ENCODE measurements at regions not wholly inside any gene's neighbourhood (a gene's known extent, or its start where the extent isn't known, plus 50 kb on each side); places are given as distances from the start of the nearest gene placed in this dataset.

DNA sequence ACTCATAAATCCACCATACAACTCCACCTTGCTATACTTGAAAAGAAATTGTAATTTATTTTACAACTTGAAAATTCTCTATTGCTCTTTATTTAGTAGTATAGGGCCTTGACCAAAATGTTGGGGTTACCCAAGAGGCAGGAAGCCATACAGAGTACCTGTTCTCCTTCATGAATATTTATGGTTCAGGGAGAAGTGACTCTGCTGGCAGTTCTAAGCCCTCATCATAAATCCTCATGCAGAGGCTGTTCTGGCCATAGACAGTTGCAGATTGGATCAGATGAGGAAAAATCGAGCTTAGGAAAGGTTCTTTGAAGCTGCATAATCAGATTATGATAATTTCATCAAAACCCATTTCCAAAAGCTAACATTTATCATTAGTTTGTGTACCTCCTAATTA, 449.4 kb upstream of the TENM4 start:
- TF ChIP-seq POLR2A (IDR thresholded peaks at IDR 0.05) (no peak), EP300 (IDR thresholded peaks at IDR 0.05) (no peak)
- TF ChIP-seq, protein P1, sequence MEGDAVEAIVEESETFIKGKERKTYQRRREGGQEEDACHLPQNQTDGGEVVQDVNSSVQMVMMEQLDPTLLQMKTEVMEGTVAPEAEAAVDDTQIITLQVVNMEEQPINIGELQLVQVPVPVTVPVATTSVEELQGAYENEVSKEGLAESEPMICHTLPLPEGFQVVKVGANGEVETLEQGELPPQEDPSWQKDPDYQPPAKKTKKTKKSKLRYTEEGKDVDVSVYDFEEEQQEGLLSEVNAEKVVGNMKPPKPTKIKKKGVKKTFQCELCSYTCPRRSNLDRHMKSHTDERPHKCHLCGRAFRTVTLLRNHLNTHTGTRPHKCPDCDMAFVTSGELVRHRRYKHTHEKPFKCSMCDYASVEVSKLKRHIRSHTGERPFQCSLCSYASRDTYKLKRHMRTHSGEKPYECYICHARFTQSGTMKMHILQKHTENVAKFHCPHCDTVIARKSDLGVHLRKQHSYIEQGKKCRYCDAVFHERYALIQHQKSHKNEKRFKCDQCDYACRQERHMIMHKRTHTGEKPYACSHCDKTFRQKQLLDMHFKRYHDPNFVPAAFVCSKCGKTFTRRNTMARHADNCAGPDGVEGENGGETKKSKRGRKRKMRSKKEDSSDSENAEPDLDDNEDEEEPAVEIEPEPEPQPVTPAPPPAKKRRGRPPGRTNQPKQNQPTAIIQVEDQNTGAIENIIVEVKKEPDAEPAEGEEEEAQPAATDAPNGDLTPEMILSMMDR (IDR thresholded peaks at IDR 0.05) = no peak
- no peak for DNase-seq

DNA sequence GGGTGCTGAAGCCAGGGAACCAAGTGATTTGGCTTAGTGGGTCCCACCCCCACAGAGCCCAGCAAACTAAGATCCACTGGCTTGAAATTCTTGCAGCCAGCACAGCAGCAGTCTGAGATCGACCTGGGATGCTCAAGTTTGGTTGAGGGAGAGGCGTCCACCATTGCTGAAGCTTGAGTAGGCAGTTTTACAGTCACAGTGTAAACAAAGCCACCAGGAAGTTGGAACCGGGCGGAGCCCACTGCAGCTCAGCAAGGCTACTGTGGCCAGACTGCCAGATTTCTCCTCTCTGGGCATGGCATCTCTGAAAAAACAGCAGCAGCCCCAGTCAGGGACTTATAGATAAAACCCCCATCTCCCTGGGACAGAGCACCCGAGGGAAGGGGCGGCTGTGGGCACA, 424.1 kb upstream of the TENM4 start:
- Histone ChIP-seq H3K27me3 (no peaks in the 10 kb centered on the region), H3K27ac (no peak overlapping the region), H3K9me3 (no peaks in the 10 kb centered on the region), H3K4me3 (no peak overlapping the region), H3K4me1 (ENCODE audit: insufficient read depth) (no peaks in the 10 kb centered on the region), H3K36me3 (no peaks in the 10 kb centered on the region)
- WGBS, 3 donors = 85 to 94% (median 87%) methylated on average over 6 of the region's 6 CpGs
- no peak for DNase-seq
- TF ChIP-seq EP300 (IDR thresholded peaks at IDR 0.05) = no peak
- no peak for TF ChIP-seq POLR2A (IDR thresholded peaks at IDR 0.05)
- TF ChIP-seq, protein P1 (IDR thresholded peaks at IDR 0.05) = no peak
- intact Hi-C loops (cut with DNase I) = no loop called here

More for the DNA sequence above, 449.4 kb upstream of the TENM4 start:
- H3K4me3 ChIP-seq = no peak overlapping the region
- no peaks in the 10 kb centered on the region for H3K27me3 ChIP-seq
- no peak overlapping the region for H3K27ac ChIP-seq
- H3K36me3 ChIP-seq = no peaks in the 10 kb centered on the region
- intact Hi-C loops (cut with DNase I) = no loop called here
- WGBS, 3 donors = 45 to 56% (median 48%) methylated on average over 1 of the region's 1 CpG
- no peaks in the 10 kb centered on the region for H3K9me3 ChIP-seq
- H3K4me1 ChIP-seq (ENCODE audit: insufficient read depth) = no peaks in the 10 kb centered on the region

- no peak overlapping the region for H3K27ac ChIP-seq
- H3K36me3 ChIP-seq = no peaks in the 10 kb centered on the region
- WGBS, 3 donors = 43 to 64% (median 62%) methylated on average over 3 of the region's 3 CpGs
- no peak for TF ChIP-seq POLR2A (IDR thresholded peaks at IDR 0.05)
- TF ChIP-seq, protein P1 (IDR thresholded peaks at IDR 0.05) = no peak
- TF ChIP-seq EP300 (IDR thresholded peaks at IDR 0.05) = no peak
- intact Hi-C loops (cut with DNase I) = no loop called here
- no peaks in the 10 kb centered on the region for H3K27me3 ChIP-seq
- H3K9me3 ChIP-seq = no peaks in the 10 kb centered on the region
- no peaks in the 10 kb centered on the region for H3K4me1 ChIP-seq (ENCODE audit: insufficient read depth)
- no peak overlapping the region for H3K4me3 ChIP-seq
- DNase-seq = no peak
Measured at GRCh38 chr11:79860336-79860735, 419.5 kb upstream of the TENM4 start.

- TF ChIP-seq, protein P1 (IDR thresholded peaks at IDR 0.05) = no peak
- TF ChIP-seq POLR2A (IDR thresholded peaks at IDR 0.05) = no peak
- no peak for TF ChIP-seq EP300 (IDR thresholded peaks at IDR 0.05)
- intact Hi-C loops (cut with DNase I) = no loop called here
- WGBS, 3 donors = 84 to 92% (median 92%) methylated on average over 10 of the region's 10 CpGs
Measured at GRCh38 chr11:79857377-79858214, 416.8 kb upstream of the TENM4 start.

More at GRCh38 chr11:79857377-79858214, 416.8 kb upstream of the TENM4 start:
- Histone ChIP-seq H3K4me1 (ENCODE audit: insufficient read depth) (peaks cover 1% of the 10 kb centered on the region), H3K36me3 (no peaks in the 10 kb centered on the region), H3K4me3 (no peak overlapping the region), H3K9me3 (no peaks in the 10 kb centered on the region), H3K27ac (no peak overlapping the region), H3K27me3 (no peaks in the 10 kb centered on the region)
- DNase-seq = no peak
